ENCODE measurements at regions not wholly inside any gene's neighbourhood (a gene's known extent, or its start where the extent isn't known, plus 50 kb on each side); places are given as distances from the start of the nearest gene placed in this dataset.
A peak's percentile ranks its signal among the peaks of the same experiment; 100 is the strongest.
"Not testable (repeated sequence)": the region's sequence is repeated elsewhere in the genome, so short reads cannot be mapped to it uniquely, and the experiment has no call there.

DNA sequence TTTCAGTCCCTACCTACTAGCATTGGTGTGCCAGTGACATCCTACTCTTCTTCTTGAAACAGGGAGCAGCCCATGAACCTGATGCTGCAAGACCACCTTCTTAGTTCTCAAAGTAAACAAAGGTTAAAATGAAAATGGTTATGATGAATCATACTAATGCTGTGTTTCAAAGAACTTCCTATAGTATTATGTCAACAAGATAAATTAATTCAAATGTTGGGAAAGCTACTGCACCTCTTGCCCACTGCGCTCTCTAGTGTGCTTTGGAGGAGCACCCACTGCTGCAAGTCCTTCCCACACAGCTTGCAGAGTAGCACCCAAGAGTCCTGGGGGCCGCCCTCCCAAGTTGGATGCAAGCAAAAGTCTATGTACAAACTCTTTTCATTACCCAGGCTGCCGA, 81.1 kb downstream of the CD200R1L start:
- DNase-seq (ENCODE audit: low spot score), result no peak

DNA sequence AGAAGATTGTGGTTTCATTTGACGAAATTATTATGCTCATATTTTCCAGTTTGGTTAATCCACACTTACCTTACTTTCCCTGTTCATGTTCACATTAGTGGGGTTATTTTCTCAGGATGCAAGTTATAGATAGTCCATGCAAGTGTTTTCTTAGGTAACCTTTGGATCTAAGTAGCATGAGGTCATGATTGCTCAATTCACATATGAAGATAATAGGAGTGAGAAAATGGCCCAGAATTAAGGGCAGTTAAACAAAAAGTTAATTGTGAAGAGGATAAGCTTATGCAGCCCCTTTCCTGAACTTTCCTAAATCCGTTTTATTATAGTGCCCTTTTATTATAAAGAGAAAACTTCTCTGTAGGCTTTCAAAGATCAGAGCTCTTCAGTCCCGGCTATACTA, 83.4 kb downstream of the CD200R1L start:
- DNase-seq (ENCODE audit: low spot score), result no peak

DNA sequence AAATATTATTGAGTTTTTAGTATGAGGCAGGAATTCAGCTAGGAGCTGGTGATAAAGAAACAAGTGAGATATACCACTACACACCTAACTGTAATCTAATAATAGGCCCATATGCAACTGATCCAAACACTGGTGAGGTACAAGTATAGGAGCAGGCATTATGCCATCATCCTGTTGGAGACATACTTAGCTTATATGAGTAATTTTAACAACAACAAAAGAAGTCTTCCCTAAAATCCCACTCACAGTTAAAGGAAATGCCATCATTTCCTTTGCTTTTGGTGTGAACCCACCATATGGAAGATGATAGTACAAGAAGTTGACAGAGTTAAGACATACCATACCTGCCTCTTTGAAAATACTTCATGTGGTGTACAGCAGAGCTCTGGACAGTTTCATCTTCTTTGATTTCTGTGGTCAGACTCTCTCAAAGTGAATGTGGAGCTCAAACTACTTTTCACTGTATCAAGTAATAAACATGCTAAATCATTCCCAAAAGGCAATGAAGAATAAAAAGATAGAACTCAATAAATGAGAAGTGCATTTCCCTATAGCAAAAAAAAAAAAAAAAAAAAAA, 85.5 kb downstream of the CD200R1L start:
- no peak for DNase-seq (ENCODE audit: low spot score)

DNA sequence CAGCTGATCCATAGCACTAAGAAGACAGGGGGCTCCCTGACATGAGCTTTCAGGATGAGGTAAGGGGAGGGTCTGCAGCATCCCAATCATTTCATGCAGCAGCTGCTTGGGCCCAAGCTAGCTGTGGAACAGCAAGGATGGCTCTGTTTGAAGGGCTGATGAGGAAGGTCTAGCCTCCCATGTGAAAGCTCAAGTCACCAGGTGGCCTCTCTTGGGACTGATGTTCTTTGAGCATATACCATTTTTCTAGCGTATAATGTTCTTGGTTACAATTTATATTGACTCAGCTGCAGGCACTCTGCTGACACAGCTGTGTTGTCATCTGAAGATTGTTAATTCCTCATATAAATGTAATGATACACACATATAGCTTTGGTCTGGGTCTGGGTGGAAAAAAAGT, 87.0 kb downstream of the CD200R1L start:
- no peak for DNase-seq (ENCODE audit: low spot score)

DNA sequence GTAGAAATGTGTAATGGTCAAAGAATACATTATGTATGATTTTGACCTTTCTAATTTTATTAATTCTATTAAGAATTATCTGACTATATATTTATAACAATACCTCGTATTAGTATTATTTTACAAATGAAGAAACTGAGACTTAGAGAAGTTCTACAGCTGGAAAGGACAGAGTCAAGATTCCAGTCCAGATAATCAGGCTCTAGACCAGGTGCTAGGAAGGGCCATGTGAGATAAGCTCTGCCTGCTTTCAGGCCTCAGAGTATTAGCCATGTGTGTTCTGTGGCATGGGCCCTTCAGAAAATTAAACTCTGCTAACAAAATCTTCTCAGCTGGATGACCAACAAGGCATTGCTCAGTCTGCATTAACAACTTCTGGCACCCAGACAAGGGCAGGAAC, 87.5 kb downstream of the CD200R1L start:
- DNase-seq (ENCODE audit: low spot score), result no peak

DNA sequence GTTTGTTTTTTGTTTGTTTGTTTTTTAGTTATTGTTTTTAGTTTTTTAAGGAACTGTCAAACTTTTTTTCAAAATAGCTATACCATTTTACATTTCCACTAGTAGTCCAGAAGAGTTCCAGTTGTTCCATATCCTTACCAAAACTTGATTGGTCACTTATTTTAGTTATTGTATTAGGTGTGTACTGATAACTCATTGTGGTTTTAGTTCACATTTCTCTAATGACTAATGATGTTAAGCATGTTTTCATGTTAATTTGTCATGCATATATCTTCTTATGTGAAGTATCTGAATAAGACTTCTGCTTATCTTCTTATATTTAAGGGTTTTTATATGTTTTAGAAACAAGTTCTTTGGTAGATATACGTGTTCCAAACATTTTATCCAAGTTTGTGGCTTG, 89.5 kb downstream of the CD200R1L start:
- DNase-seq (ENCODE audit: low spot score), result no peak

- DNase-seq (ENCODE audit: low spot score), result no peak
These were observed 90.6 kb downstream of the CD200R1L start for GRCh38 chr3:112755845-112756613.

- DNase-seq (ENCODE audit: low spot score), result not testable (repeated sequence)
These were observed 91.6 kb downstream of the CD200R1L start for GRCh38 chr3:112755046-112755445.

DNA sequence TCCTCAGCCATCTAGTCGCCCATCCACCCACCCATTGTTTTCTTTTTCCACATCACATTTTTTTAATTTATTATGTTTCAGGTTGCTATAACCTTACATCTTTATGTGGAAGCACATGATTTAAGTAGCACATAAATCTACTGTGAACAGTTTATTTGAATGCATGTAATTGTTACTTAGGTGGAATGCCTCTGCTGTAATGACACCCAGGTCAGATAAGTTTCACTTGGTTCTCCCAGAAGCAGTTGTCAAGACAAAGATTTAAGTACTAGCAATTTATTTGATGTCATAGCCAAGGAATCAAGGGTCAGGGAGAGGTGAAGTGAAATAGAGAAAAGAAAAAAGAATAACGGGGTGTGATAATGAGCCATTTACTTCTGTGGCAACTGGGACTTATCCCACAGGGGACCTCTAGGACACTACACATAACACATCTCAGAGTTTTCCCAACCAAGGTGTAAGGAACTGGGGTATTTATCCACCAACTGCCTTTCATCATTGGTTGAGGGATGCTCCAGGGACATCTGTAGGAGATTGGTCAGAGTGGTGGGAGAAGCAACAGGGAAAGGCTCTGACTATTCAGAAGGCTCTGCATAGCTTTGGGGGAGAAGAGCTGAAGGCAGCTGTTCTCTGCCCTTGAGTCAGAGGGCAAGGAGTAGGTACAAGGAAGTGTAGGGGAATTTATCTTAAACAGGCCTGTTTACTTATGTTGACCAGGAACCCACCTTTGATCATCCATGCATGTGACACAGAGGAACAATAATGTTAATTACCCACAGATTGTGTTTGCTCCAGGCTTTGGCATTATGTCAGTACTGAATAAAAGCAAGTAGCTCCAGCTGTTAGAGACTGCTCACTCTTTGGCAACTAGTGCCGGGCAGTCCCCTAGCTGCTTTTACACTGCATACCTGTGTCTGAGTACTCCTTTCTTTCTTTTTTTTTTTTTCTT, 94.8 kb downstream of the CD200R1L start:
- DNase-seq (ENCODE audit: low spot score), result no peak

DNA sequence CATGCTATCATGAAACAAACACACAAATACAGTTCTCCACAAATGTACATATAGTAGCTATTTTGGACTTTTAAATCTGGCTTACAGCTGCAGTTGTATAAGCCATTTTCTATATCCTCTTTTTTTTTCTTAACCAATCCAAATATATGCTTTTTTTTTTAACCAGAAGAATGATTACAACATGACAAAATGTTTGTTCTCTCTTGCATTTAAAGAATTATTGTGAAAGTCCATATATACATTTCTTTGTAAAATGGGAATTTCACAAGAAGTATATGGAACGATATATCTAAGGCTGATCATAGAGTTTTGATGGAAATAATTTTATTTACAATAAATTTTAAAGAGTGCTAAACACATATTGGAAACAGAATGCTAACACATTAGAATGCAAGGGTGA, 95.6 kb downstream of the CD200R1L start:
- no peak for DNase-seq (ENCODE audit: low spot score)

GRCh38 chr3:112747624-112748023, 99.0 kb downstream of the CD200R1L start:
- no peak for DNase-seq (ENCODE audit: low spot score)

GRCh38 chr3:112746675-112747280, 99.9 kb downstream of the CD200R1L start:
- no peak for DNase-seq (ENCODE audit: low spot score)

- DNase-seq (ENCODE audit: low spot score), result no peak
These were observed 101.0 kb downstream of the CD200R1L start for GRCh38 chr3:112745567-112746248.

- DNase-seq (ENCODE audit: low spot score), result no peak
These were observed 101.7 kb downstream of the CD200R1L start for GRCh38 chr3:112744825-112745566.

- DNase-seq (ENCODE audit: low spot score), result no peak
These were observed 102.6 kb downstream of the CD200R1L start for GRCh38 chr3:112744106-112744505.

DNA sequence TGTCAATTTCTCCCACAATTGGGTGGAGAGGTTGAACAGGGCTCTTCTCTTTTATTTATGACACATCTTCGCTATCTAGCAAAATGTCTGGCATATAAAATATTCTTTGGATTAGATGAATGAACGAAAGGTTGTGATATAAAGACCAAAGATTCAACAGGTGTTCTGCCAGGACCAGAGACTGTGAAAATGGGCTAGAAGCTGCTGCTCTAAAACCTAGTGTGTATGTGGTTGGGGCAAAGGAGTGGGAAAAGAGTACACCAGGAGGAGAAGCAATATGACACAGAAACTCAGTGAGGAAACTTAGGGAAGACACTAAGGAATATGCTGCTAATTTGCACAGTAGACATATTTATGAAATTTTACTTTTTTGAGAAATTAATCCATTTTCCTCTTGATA, 102.0 kb upstream of the CCDC80 start:
- no peak for DNase-seq (ENCODE audit: low spot score)

DNA sequence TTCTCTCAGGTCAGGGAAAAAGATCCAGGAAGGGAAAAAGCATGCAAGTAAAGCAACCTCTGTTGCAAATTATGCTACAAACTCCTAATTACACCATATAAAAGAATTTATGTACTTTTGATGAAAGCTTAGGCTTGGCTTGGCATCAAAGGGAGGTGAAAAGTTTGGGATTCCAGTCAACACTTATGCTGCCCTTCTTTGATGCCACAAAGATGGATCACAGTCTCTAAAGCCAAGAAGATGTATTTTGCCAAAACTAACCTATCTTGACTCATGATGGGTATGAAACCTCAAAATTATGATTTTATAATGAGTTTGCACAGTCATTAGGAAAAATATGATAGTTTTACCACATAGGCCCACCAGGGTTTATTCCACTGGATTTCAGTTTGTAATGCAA, 101.0 kb upstream of the CCDC80 start:
- DNase-seq (ENCODE audit: low spot score), result no peak

DNA sequence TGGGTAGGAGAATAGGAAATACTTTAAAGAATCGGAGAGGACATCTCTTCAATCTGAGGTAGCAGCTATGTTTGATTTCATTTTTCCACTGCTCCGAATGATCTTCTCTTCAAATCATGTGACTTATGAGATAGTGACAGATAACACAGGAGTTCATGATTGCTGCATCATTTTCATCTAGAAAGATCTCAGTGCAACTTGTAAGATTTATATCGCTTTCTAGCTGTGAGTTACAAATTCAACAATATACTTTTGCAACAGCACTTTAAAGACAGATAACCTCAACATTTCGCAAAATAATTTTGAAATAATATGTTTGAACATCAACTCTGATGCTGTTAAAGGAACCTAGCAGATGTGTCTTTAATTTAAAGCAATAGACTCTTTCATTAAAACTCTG, 99.9 kb upstream of the CCDC80 start:
- DNase-seq (ENCODE audit: low spot score), result no peak

- peak; percentile 27 for DNase-seq (ENCODE audit: low spot score)
These were observed 98.5 kb upstream of the CCDC80 start for GRCh38 chr3:112739252-112739965.

DNA sequence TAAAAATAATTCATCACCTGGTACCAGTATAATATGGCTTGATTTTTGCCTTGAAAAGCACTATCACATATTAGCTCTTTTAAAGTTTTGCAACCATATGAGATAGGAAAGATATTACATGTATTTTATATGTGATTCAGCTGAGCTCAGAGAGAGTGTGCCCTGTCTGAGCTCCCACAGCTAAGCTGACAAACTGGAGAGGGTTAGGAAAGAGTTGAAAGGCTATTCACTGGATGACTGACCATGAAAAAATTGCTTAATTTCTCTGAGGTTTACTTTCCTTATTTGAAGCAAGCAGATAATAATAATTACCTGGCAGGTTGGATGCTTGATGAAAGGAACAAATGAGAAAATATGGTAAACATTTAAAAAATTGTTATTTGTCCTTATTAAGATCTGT, 97.4 kb upstream of the CCDC80 start:
- no peak for DNase-seq (ENCODE audit: low spot score)

Measured in AG08396 (cell line).